ENCODE measurements at regions not wholly inside any gene's neighbourhood (a gene's known extent, or its start where the extent isn't known, plus 50 kb on each side); places are given as distances from the start of the nearest gene placed in this dataset.

DNA sequence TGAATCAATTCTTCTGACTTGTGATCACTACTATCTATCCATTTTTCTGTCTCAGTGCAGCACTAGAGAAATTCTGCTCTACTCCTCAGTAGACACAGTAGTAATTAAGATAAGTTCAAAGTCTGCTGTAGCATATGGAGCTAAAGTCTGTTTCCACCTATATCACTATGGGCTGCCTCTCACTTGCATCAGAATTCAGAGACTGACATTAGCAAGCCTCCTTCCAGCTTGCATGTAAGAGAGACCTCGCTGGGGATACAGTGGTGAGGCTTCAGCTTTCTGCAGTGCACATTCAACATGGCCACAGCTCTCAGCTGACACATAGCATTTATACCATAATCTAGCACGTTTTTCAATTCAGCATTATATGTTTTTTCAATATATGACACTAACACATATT is 217.0 kb downstream of the PLOD2 start:
- Mint-ChIP-seq H3K27ac (no peak overlapping the region), H3K4me1 (ENCODE audit: low read depth) (no peaks in the 10 kb centered on the region), H3K4me3 (no peak overlapping the region), H3K36me3 (ENCODE audit: low read depth) (no peaks in the 10 kb centered on the region), H3K27me3 (no peaks in the 10 kb centered on the region), H3K9me3 (peaks cover 2% of the 10 kb centered on the region)
- ChIA-PET CTCF (no interaction called here), POLR2A (no interaction called here)
- intact Hi-C loops (cut with DNase I, micrococcal nuclease) = no loop called here
- H3K27ac ChIP-seq (ENCODE audit: low read depth in 1 of 2, low read length in 2 of 2) = no peak overlapping the region
- TF ChIP-seq, protein P1, sequence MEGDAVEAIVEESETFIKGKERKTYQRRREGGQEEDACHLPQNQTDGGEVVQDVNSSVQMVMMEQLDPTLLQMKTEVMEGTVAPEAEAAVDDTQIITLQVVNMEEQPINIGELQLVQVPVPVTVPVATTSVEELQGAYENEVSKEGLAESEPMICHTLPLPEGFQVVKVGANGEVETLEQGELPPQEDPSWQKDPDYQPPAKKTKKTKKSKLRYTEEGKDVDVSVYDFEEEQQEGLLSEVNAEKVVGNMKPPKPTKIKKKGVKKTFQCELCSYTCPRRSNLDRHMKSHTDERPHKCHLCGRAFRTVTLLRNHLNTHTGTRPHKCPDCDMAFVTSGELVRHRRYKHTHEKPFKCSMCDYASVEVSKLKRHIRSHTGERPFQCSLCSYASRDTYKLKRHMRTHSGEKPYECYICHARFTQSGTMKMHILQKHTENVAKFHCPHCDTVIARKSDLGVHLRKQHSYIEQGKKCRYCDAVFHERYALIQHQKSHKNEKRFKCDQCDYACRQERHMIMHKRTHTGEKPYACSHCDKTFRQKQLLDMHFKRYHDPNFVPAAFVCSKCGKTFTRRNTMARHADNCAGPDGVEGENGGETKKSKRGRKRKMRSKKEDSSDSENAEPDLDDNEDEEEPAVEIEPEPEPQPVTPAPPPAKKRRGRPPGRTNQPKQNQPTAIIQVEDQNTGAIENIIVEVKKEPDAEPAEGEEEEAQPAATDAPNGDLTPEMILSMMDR (IDR thresholded peaks at IDR 0.05) = no peak
- H3K27me3 ChIP-seq (ENCODE audit: control insufficient read depth in 1 of 2, insufficient read depth in 2 of 2, low read length in 2 of 2) = no peaks in the 10 kb centered on the region
- ATAC-seq (ENCODE audit: poor library complexity) (no peak), DNase-seq (no peak)
- no peaks in the 10 kb centered on the region for H3K36me3 ChIP-seq (ENCODE audit: insufficient read depth, low read length)
- no peak overlapping the region for H3K4me3 ChIP-seq (ENCODE audit: low read length)
- peaks cover 0 to 5% of the 10 kb centered on the region in 2 experiments for H3K9me3 ChIP-seq (ENCODE audit: control insufficient read depth in 1 of 2, insufficient read depth in 1 of 2, low read length in 2 of 2)
- no peaks in the 10 kb centered on the region for H3K4me1 ChIP-seq (ENCODE audit: insufficient read depth, low read length)

GRCh38 chr3:145951441-145951840 is 209.5 kb downstream of the PLOD2 start:
- TF ChIP-seq, protein P1 (IDR thresholded peaks at IDR 0.05) = no peak
- DNase-seq = no peak
- Histone ChIP-seq H3K4me1 (ENCODE audit: insufficient read depth, low read length) (no peaks in the 10 kb centered on the region), H3K27ac (ENCODE audit: low read depth in 1 of 2, low read length in 2 of 2) (no peak overlapping the region), H3K9me3 (ENCODE audit: control insufficient read depth in 1 of 2, insufficient read depth in 1 of 2, low read length in 2 of 2) (no peaks in the 10 kb centered on the region), H3K4me3 (ENCODE audit: low read length) (no peak overlapping the region), H3K27me3 (ENCODE audit: control insufficient read depth in 1 of 2, insufficient read depth in 2 of 2, low read length in 2 of 2) (no peaks in the 10 kb centered on the region), H3K36me3 (ENCODE audit: insufficient read depth, low read length) (no peaks in the 10 kb centered on the region)
- Mint-ChIP-seq H3K36me3 (ENCODE audit: low read depth) (no peaks in the 10 kb centered on the region), H3K9me3 (peaks cover 5% of the 10 kb centered on the region), H3K27ac (no peak overlapping the region), H3K4me1 (ENCODE audit: low read depth) (no peaks in the 10 kb centered on the region), H3K27me3 (no peaks in the 10 kb centered on the region), H3K4me3 (no peak overlapping the region)
- ChIA-PET CTCF (no interaction called here), POLR2A (no interaction called here)
- intact Hi-C loops (cut with DNase I, micrococcal nuclease) = no loop called here
- ATAC-seq (ENCODE audit: poor library complexity) = no peak

DNA sequence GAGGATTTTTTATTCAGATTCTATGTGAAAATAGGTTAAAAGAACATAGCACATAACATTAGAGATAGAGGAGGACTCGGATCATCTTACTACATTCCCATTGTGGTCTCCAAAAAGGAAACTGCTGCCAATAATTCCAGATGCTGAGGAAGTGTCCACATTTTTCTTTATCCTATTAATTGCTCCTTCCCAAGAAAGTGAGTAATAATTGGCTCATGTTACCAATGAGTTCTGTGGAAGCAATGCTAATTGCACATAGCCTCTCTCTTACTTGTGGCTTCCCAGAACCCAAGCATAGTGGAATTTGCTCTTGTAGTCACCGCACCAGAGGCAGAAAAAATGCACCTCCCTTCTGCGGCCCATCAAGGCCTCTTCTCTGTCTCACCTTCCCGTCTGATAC is 208.4 kb downstream of the PLOD2 start:
- CTCF ChIA-PET = no interaction called here
- POLR2A ChIA-PET = no interaction called here

More for the DNA sequence above, 208.4 kb downstream of the PLOD2 start:
- Histone ChIP-seq H3K27ac (ENCODE audit: low read depth in 1 of 2, low read length in 2 of 2) (no peak overlapping the region), H3K27me3 (ENCODE audit: control insufficient read depth in 1 of 2, insufficient read depth in 2 of 2, low read length in 2 of 2) (no peaks in the 10 kb centered on the region), H3K9me3 (ENCODE audit: control insufficient read depth in 1 of 2, insufficient read depth in 1 of 2, low read length in 2 of 2) (no peaks in the 10 kb centered on the region), H3K4me1 (ENCODE audit: insufficient read depth, low read length) (no peaks in the 10 kb centered on the region), H3K4me3 (ENCODE audit: low read length) (no peak overlapping the region), H3K36me3 (ENCODE audit: insufficient read depth, low read length) (no peaks in the 10 kb centered on the region)
- Mint-ChIP-seq H3K27me3 (no peaks in the 10 kb centered on the region), H3K27ac (no peak overlapping the region), H3K36me3 (ENCODE audit: low read depth) (no peaks in the 10 kb centered on the region), H3K4me3 (no peak overlapping the region), H3K4me1 (ENCODE audit: low read depth) (no peaks in the 10 kb centered on the region), H3K9me3 (peaks cover 2% of the 10 kb centered on the region)
- TF ChIP-seq, protein P1 (IDR thresholded peaks at IDR 0.05) = no peak
- intact Hi-C loops (cut with DNase I, micrococcal nuclease) = no loop called here
- ATAC-seq (ENCODE audit: poor library complexity) (no peak), DNase-seq (no peak)
